Thoracic aorta (tissue), 2 donors: ENCODE measurements at regions not wholly inside any gene's neighbourhood (a gene's known extent, or its start where the extent isn't known, plus 50 kb on each side); places are given as distances from the start of the nearest gene placed in this dataset.
"Not testable (repeated sequence)": the region's sequence is repeated elsewhere in the genome, so short reads cannot be mapped to it uniquely, and the experiment has no call there.

Experiments
- ATAC-seq: fragments of 150-250 bp; one replicate; pipeline ENCODE4 v1.8.0; 2017; ENCODE audit warnings: low read depth; ENCODE audit not compliant: insufficient number of reproducible peaks, low FRiP score
- DNase-seq: peaks from one replicate; pipeline ENCODE4 v3.0.0-alpha.2; 2020; ENCODE audit warnings: low spot score
- H3K27ac ChIP-seq, 2 donors: fragments of 200-600 bp; sonication (generic); 1 replicate in 1 of 2; 2 replicates in 1 of 2; pipeline ENCODE4 v1.5.1; 2016; ENCODE audit warnings: mild to moderate bottlenecking in 2 of 2, moderate library complexity in 2 of 2
- H3K27me3 ChIP-seq: fragments of 200-600 bp; sonication (generic); replicated peaks from 2 replicates; pipeline ENCODE4 v1.6.0; 2016; ENCODE audit warnings: mild to moderate bottlenecking; ENCODE audit not compliant: insufficient read depth
- H3K36me3 ChIP-seq: fragments of 200-600 bp; sonication (generic); one replicate; pipeline ENCODE4 v1.5.1; 2016
- H3K4me1 ChIP-seq, 2 donors: fragments of 200-600 bp; sonication (generic); 1 replicate in 1 of 2; 2 replicates in 1 of 2; pipeline versions ENCODE4 v1.5.1 to v1.6.0; 2016; ENCODE audit warnings: low read depth in 2 of 2, mild to moderate bottlenecking in 1 of 2; ENCODE audit not compliant: control insufficient read depth in 1 of 2
- H3K4me3 ChIP-seq: fragments of 200-600 bp; sonication (generic); 2 replicates; pipeline ENCODE4 v1.5.1; 2016; ENCODE audit warnings: mild to moderate bottlenecking
- H3K9me3 ChIP-seq: fragments of 200-600 bp; sonication (generic); 2 replicates; pipeline ENCODE4 v1.5.1; 2016
- TF ChIP-seq, protein P1 (sequence below): fragments of 200-600 bp; sonication (generic); IDR thresholded peaks from one replicate; pipeline ENCODE4 v1.5.1; 2019; ENCODE audit warnings: antibody characterized with exemption

DNA sequence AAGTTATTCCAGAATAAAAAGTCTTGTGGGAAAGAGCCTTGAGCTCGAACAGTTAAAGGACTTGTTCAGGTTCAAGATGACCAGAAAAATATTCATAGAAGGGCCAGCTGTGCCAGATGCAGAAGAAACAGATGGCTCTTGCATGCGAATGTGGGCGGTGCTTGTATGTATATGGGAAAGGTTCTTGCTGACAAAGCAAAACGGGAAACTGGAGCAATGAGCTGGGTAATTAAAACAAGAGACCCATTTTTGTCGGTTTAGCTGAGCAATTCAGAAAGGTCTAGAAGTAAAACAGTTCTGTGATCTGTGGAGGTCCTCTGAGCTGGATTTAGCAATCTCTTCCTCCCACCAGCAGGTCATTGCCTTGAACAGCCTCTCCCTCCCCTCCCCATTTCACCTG lies 107.2 kb upstream of the MARK1 start:
- Histone ChIP-seq H3K4me1 (no peaks in the 10 kb centered on the region), H3K36me3 (no peaks in the 10 kb centered on the region), H3K27ac (no peak overlapping the region), H3K4me3 (no peak overlapping the region), H3K27me3 (no peaks in the 10 kb centered on the region), H3K9me3 (no peaks in the 10 kb centered on the region)
- DNase-seq (no peak), ATAC-seq (no peak)
- TF ChIP-seq, protein P1, sequence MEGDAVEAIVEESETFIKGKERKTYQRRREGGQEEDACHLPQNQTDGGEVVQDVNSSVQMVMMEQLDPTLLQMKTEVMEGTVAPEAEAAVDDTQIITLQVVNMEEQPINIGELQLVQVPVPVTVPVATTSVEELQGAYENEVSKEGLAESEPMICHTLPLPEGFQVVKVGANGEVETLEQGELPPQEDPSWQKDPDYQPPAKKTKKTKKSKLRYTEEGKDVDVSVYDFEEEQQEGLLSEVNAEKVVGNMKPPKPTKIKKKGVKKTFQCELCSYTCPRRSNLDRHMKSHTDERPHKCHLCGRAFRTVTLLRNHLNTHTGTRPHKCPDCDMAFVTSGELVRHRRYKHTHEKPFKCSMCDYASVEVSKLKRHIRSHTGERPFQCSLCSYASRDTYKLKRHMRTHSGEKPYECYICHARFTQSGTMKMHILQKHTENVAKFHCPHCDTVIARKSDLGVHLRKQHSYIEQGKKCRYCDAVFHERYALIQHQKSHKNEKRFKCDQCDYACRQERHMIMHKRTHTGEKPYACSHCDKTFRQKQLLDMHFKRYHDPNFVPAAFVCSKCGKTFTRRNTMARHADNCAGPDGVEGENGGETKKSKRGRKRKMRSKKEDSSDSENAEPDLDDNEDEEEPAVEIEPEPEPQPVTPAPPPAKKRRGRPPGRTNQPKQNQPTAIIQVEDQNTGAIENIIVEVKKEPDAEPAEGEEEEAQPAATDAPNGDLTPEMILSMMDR, result no peak

DNA sequence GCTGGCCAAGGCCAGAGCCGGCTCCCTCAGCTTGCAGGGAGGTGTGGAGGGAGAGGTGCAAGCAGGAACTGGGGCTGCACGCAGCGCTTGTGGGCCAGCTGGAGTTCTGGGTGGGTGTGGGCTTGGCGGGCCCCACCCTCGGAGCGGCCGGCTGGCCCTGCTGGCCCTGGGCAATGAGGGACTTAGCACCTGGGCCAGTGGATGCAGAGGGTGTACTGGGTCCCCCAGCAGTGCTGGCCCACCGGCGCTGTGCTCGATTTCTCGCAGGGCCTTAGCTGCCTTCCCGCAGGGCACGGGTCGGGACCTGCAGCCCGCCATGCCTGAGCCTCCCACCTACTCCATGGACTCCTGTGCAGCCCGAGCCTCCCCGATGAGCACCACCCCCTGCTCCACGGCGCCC lies 115.6 kb upstream of the MARK1 start:
- H3K4me1 ChIP-seq, H3K36me3 ChIP-seq, DNase-seq, H3K4me3 ChIP-seq, ATAC-seq, H3K27ac ChIP-seq, H3K9me3 ChIP-seq, H3K27me3 ChIP-seq: not testable (repeated sequence)

DNA sequence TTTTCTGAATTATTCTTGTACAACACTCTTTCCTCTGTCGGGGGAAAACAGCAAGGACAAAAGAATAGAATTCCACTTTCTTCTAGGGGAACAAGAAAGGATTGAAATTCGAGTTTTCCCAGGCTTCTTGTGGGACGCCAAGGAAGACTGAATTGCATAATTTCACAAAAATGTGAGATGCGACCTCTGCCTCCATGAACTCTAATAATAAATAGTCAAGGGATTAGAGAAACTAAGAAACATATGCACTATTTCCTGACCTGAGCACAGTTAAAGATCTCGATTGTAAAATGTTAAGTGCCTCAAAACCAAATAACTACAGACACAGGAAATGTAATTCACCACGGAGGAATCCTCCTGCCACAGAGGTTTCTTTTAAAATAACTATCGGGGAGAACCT lies 117.3 kb upstream of the MARK1 start:
- no peak overlapping the region for H3K4me3 ChIP-seq
- ATAC-seq, result no peak

DNA sequence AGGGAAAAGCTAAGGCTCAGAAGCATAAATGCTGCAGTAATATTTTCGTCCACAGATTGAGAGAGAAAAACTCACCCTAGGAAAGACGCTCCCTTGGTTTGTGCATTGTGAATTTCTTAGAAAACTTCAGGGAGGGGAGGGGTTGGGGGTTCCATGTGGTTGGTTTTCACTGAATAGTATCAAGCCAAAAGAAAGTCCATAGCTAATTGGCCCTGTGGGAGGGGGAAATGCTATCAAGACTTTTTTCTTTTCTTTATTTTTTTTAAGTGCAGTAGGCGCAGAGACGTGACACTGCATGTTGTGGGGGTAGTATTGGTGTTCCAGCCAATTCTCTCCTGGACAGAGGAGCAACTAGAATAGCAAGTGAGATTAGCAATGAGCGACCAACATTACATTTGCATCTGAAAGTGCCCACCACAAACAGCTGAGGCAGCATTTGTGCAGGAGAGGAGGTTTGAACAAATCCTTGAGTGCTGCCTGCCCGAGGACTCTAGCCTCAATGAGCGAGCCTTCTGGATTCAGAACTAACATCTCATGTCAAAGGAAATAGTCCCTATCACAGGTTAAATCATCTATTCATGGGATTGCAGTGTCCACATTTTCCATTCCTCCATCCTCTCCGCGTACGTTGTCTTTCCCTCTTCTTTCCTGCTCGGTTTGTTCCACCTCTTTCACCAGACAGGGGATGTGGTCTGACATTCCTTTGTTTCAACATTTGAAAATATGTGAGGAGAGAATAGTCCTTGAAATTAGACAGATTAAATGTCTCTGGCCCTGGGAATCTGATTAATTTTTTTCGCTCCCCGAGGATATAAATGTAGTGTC lies 118.0 kb upstream of the MARK1 start:
- H3K36me3 ChIP-seq, result no peaks in the 10 kb centered on the region
- no peaks in the 10 kb centered on the region for H3K4me1 ChIP-seq
- no peaks in the 10 kb centered on the region for H3K9me3 ChIP-seq
- no peaks in the 10 kb centered on the region for H3K27me3 ChIP-seq
- TF ChIP-seq, protein P1, result no peak
- no peak overlapping the region for H3K4me3 ChIP-seq
- no peak overlapping the region for H3K27ac ChIP-seq
- DNase-seq (no peak), ATAC-seq (no peak)

More for the DNA sequence above, 117.3 kb upstream of the MARK1 start:
- TF ChIP-seq, protein P1, result no peak
- no peaks in the 10 kb centered on the region for H3K27me3 ChIP-seq
- H3K27ac ChIP-seq, result no peak overlapping the region
- no peak for DNase-seq
- no peaks in the 10 kb centered on the region for H3K4me1 ChIP-seq
- H3K36me3 ChIP-seq, result no peaks in the 10 kb centered on the region
- no peaks in the 10 kb centered on the region for H3K9me3 ChIP-seq

DNA sequence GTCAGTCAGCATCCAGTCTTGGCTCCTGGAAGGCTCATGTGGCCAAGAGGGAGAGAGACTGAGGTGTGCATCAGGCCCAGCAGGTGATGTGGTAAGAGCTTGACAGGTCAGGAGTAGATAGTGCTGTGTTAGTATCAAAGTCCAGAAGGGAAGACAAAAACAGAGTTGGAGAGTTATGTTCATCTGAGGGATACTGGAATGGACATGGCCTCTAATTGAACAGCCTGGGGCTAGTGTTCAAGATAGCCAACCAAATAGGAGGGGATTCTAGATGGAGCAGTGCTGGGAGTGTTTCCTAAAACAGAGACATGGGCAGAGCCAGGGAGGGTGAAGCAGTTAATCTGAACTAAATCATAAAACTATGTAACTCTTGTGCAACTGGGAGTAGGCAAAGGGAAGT lies 120.7 kb upstream of the MARK1 start:
- Histone ChIP-seq H3K4me3 (no peak overlapping the region), H3K27me3 (no peaks in the 10 kb centered on the region), H3K4me1 (no peaks in the 10 kb centered on the region), H3K9me3 (no peaks in the 10 kb centered on the region), H3K36me3 (no peaks in the 10 kb centered on the region), H3K27ac (no peak overlapping the region)
- ATAC-seq (no peak), DNase-seq (no peak)
- TF ChIP-seq, protein P1, result no peak

DNA sequence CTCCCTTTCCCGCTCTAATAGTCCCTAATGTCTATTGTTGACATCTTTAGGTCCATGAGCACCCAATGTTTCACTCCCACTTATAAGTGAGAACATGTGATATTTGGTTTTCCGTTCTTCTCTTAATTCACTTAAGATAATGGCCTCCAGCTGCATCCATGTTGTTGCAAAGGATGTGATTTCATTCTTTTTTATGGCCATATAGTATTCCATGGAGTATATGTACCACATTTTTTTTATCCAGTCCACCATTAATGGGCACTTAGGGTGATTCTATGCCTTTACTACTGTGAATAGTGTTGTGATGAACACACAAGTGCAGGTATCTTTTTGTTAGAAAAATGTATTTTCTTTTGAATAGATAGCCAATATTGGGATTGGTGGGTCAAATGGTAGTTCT lies 126.0 kb upstream of the RAB3GAP2 start:
- H3K36me3 ChIP-seq, result no peaks in the 10 kb centered on the region
- no peak for DNase-seq

More for the DNA sequence above, 126.0 kb upstream of the RAB3GAP2 start:
- H3K4me1 ChIP-seq, result no peaks in the 10 kb centered on the region
- H3K27ac ChIP-seq, result no peak overlapping the region
- no peak overlapping the region for H3K4me3 ChIP-seq
- TF ChIP-seq, protein P1, result no peak
- ATAC-seq, result no peak
- no peaks in the 10 kb centered on the region for H3K9me3 ChIP-seq
- no peaks in the 10 kb centered on the region for H3K27me3 ChIP-seq
